GM23338 (cell line): ENCODE measurements at regions not wholly inside any gene's neighbourhood (a gene's known extent, or its start where the extent isn't known, plus 50 kb on each side); places are given as distances from the start of the nearest gene placed in this dataset.

Experiments
- ATAC-seq: fragments of 200-7000 bp; cut with Tn5 transposase; 3 replicates; pipeline ENCODE4 v1.9.1; 2020
- DNase-seq: peaks from one replicate; pipeline ENCODE4 v3.0.0-alpha.2; 2015; ENCODE audit warnings: low spot score
- H2AFZ ChIP-seq: fragments of 200-600 bp; sonication (generic); 2 replicates; pipeline ENCODE4 v1.8.0; 2016; ENCODE audit warnings: antibody characterized with exemption, mild to moderate bottlenecking, moderate library complexity
- H3F3A ChIP-seq: fragments of 200-600 bp; sonication (generic); replicated peaks from 2 replicates; pipeline ENCODE4 v1.8.0; 2017; ENCODE audit warnings: antibody characterized with exemption, mixed run types, low read depth
- H3K27ac ChIP-seq: fragments of 200-600 bp; sonication (generic); 2 replicates; pipeline ENCODE4 v1.6.1; 2016; ENCODE audit warnings: low read depth
- H3K27me3 ChIP-seq: fragments of 200-600 bp; sonication (generic); 2 replicates; pipeline ENCODE4 v1.8.0; 2016; ENCODE audit warnings: mild to moderate bottlenecking, mixed run types, moderate library complexity; ENCODE audit not compliant: insufficient read depth
- H3K36me3 ChIP-seq: fragments of 200-600 bp; sonication (generic); 2 replicates; pipeline ENCODE4 v1.8.0; 2016; ENCODE audit warnings: mild to moderate bottlenecking; ENCODE audit not compliant: insufficient read depth
- H3K4me1 ChIP-seq: fragments of 200-600 bp; sonication (generic); 2 replicates; pipeline ENCODE4 v1.8.0; 2016; ENCODE audit warnings: mild to moderate bottlenecking, moderate library complexity; ENCODE audit not compliant: insufficient read depth
- H3K4me2 ChIP-seq: fragments of 200-600 bp; sonication (generic); 2 replicates; pipeline ENCODE4 v1.7.1; 2017; ENCODE audit warnings: mixed run types
- H3K4me3 ChIP-seq: fragments of 200-600 bp; sonication (generic); 2 replicates; pipeline ENCODE4 v1.6.1; 2016; ENCODE audit warnings: mixed run types
- H3K79me2 ChIP-seq: fragments of 200-600 bp; sonication (generic); replicated peaks from 2 replicates; pipeline ENCODE4 v1.8.0; 2017; ENCODE audit warnings: mild to moderate bottlenecking; ENCODE audit not compliant: insufficient read depth
- H3K9me2 ChIP-seq: fragments of 200-600 bp; sonication (generic); 2 replicates; pipeline ENCODE4 v1.8.0; 2017; ENCODE audit not compliant: insufficient read depth
- H4K20me1 ChIP-seq: fragments of 200-600 bp; sonication (generic); replicated peaks from 2 replicates; pipeline ENCODE4 v1.8.0; 2017; ENCODE audit warnings: mild to moderate bottlenecking; ENCODE audit not compliant: insufficient read depth
- H3K27ac Mint-ChIP-seq: 2 replicates; pipeline ENCODE4 v1.8.0; 2020; ENCODE audit warnings: inconsistent platforms, mild to moderate bottlenecking, moderate library complexity, mixed read lengths
- H3K27me3 Mint-ChIP-seq: 3 replicates; pipeline ENCODE4 v1.8.0; 2022; ENCODE audit warnings: low read depth, mild to moderate bottlenecking, moderate library complexity, mixed read lengths, inconsistent platforms; ENCODE audit not compliant: insufficient read depth, poor library complexity
- H3K36me3 Mint-ChIP-seq: 3 replicates; pipeline ENCODE4 v1.8.0; 2021; ENCODE audit warnings: low read depth, mild to moderate bottlenecking, inconsistent platforms, moderate library complexity, mixed read lengths
- H3K4me1 Mint-ChIP-seq: 3 replicates; pipeline ENCODE4 v1.8.0; 2020; ENCODE audit warnings: mild to moderate bottlenecking, inconsistent platforms, mixed read lengths
- H3K4me3 Mint-ChIP-seq: 3 replicates; pipeline ENCODE4 v1.8.0; 2021; ENCODE audit warnings: moderate library complexity, mild to moderate bottlenecking, inconsistent platforms, mixed read lengths
- H3K9me3 Mint-ChIP-seq: 3 replicates; pipeline ENCODE4 v1.8.0; 2020; ENCODE audit warnings: moderate library complexity, mild to moderate bottlenecking, inconsistent platforms, mixed read lengths
- CREB1 ChIP-seq: fragments of 250-450 bp; sonication (Bioruptor Pico); IDR thresholded peaks from 2 replicates; pipeline ENCODE4 v1.5.0; 2020; ENCODE audit warnings: low read depth, mild to moderate bottlenecking, moderate library complexity
- EZH2 ChIP-seq: fragments of 200-600 bp; sonication (generic); IDR thresholded peaks from one replicate; pipeline ENCODE4 v1.8.0; 2017; ENCODE audit warnings: antibody characterized with exemption, mild to moderate bottlenecking, low read depth; ENCODE audit not compliant: unreplicated experiment
- EZH2phosphoT487 ChIP-seq: fragments of 200-600 bp; sonication (generic); IDR thresholded peaks from one replicate; pipeline ENCODE4 v1.8.1; 2018; ENCODE audit warnings: antibody characterized with exemption; ENCODE audit not compliant: unreplicated experiment
- JUNB ChIP-seq: IDR thresholded peaks from one replicate; pipeline ENCODE4 v1.6.1; 2016; ENCODE audit warnings: antibody characterized with exemption; ENCODE audit not compliant: unreplicated experiment
- NANOG ChIP-seq: IDR thresholded peaks from 2 replicates; pipeline ENCODE4 v1.6.1; 2016; ENCODE audit warnings: antibody characterized with exemption, borderline replicate concordance
- POLR2AphosphoS5 ChIP-seq: IDR thresholded peaks from 2 replicates; pipeline ENCODE4 v1.6.1; 2016; ENCODE audit warnings: antibody characterized with exemption, low read depth
- STAT1 ChIP-seq: IDR thresholded peaks from one replicate; pipeline ENCODE4 v1.6.1; 2016; ENCODE audit warnings: antibody characterized with exemption; ENCODE audit not compliant: unreplicated experiment
- ZNF114 ChIP-seq: fragments of 250-450 bp; sonication (Bioruptor Pico); IDR thresholded peaks from 2 replicates; pipeline ENCODE4 v1.5.0; 2020; ENCODE audit warnings: mild to moderate bottlenecking, moderate library complexity
- ZNF331 ChIP-seq: fragments of 250-450 bp; sonication (Bioruptor Pico); IDR thresholded peaks from 2 replicates; pipeline ENCODE4 v1.5.0; 2020; ENCODE audit warnings: low read depth, mild to moderate bottlenecking, moderate library complexity
- TF ChIP-seq, protein P1 (sequence below): fragments of 250-450 bp; sonication (Bioruptor Pico); IDR thresholded peaks from 2 replicates; pipeline ENCODE4 v1.5.0; 2020; ENCODE audit warnings: mild to moderate bottlenecking, moderate library complexity
- TF ChIP-seq, protein P2 (sequence below): IDR thresholded peaks from 2 replicates; pipeline ENCODE4 v1.6.1; 2016; ENCODE audit warnings: antibody characterized with exemption
- TF ChIP-seq, protein P3 (sequence below): IDR thresholded peaks from one replicate; pipeline ENCODE4 v1.6.1; 2018; ENCODE audit warnings: antibody characterized with exemption; ENCODE audit not compliant: unreplicated experiment
- TF ChIP-seq, protein P4 (sequence below), 2 experiments: fragments of 200-600 bp in 1 of 2; sonication (generic) in 1 of 2; conservative IDR thresholded peaks; 2 replicates each; pipeline versions ENCODE4 v1.5.1 to v1.6.1; 2016 to 2017; ENCODE audit warnings: antibody characterized with exemption in 2 of 2, low read depth in 2 of 2, mild to moderate bottlenecking in 2 of 2, moderate library complexity in 1 of 2

DNA sequence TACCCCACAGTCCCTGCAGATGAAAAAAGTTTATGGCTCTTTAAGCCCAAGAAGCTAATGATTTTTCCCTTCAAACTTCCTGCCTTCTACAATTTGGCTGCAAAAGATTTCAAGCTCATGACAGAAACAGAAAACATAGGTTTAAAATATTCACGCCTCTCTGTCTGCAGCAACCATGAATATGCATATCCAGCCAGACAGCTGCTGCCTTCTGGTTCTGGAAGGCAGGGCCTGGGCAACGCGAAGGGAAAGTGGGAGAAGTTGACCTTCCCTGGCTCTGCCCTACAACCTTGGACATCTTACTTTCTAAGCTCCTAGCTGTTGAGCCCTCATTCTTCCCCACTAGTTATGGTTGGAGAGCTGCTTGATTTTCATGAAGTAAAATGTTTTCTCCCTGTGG is 64.8 kb upstream of the CLINT1 start:
- Histone ChIP-seq H3K4me2 (0 out of 2 replicates have a peak overlapping the region, but pooled peaks have one; percentile 22), H3K4me1 (peaks cover 58% of the 10 kb centered on the region), H2AFZ (0 out of 2 replicates have a peak overlapping the region, but pooled peaks have one; percentile 23), H4K20me1 (no peaks in the 10 kb centered on the region), H3K27me3 (no peaks in the 10 kb centered on the region), H3K36me3 (no peaks in the 10 kb centered on the region), H3K27ac (no peak overlapping the region), H3K9me2 (peaks cover 8% of the 10 kb centered on the region; the same call in 1 of the 2 replicates), H3K79me2 (no peaks in the 10 kb centered on the region), H3F3A (peaks cover 12% of the 10 kb centered on the region), H3K4me3 (no peak overlapping the region)
- DNase-seq = no peak
- no peak overlapping the region for H3K27ac Mint-ChIP-seq
- H3K4me1 Mint-ChIP-seq = peaks cover 70% of the 10 kb centered on the region
- TF ChIP-seq, protein P1, sequence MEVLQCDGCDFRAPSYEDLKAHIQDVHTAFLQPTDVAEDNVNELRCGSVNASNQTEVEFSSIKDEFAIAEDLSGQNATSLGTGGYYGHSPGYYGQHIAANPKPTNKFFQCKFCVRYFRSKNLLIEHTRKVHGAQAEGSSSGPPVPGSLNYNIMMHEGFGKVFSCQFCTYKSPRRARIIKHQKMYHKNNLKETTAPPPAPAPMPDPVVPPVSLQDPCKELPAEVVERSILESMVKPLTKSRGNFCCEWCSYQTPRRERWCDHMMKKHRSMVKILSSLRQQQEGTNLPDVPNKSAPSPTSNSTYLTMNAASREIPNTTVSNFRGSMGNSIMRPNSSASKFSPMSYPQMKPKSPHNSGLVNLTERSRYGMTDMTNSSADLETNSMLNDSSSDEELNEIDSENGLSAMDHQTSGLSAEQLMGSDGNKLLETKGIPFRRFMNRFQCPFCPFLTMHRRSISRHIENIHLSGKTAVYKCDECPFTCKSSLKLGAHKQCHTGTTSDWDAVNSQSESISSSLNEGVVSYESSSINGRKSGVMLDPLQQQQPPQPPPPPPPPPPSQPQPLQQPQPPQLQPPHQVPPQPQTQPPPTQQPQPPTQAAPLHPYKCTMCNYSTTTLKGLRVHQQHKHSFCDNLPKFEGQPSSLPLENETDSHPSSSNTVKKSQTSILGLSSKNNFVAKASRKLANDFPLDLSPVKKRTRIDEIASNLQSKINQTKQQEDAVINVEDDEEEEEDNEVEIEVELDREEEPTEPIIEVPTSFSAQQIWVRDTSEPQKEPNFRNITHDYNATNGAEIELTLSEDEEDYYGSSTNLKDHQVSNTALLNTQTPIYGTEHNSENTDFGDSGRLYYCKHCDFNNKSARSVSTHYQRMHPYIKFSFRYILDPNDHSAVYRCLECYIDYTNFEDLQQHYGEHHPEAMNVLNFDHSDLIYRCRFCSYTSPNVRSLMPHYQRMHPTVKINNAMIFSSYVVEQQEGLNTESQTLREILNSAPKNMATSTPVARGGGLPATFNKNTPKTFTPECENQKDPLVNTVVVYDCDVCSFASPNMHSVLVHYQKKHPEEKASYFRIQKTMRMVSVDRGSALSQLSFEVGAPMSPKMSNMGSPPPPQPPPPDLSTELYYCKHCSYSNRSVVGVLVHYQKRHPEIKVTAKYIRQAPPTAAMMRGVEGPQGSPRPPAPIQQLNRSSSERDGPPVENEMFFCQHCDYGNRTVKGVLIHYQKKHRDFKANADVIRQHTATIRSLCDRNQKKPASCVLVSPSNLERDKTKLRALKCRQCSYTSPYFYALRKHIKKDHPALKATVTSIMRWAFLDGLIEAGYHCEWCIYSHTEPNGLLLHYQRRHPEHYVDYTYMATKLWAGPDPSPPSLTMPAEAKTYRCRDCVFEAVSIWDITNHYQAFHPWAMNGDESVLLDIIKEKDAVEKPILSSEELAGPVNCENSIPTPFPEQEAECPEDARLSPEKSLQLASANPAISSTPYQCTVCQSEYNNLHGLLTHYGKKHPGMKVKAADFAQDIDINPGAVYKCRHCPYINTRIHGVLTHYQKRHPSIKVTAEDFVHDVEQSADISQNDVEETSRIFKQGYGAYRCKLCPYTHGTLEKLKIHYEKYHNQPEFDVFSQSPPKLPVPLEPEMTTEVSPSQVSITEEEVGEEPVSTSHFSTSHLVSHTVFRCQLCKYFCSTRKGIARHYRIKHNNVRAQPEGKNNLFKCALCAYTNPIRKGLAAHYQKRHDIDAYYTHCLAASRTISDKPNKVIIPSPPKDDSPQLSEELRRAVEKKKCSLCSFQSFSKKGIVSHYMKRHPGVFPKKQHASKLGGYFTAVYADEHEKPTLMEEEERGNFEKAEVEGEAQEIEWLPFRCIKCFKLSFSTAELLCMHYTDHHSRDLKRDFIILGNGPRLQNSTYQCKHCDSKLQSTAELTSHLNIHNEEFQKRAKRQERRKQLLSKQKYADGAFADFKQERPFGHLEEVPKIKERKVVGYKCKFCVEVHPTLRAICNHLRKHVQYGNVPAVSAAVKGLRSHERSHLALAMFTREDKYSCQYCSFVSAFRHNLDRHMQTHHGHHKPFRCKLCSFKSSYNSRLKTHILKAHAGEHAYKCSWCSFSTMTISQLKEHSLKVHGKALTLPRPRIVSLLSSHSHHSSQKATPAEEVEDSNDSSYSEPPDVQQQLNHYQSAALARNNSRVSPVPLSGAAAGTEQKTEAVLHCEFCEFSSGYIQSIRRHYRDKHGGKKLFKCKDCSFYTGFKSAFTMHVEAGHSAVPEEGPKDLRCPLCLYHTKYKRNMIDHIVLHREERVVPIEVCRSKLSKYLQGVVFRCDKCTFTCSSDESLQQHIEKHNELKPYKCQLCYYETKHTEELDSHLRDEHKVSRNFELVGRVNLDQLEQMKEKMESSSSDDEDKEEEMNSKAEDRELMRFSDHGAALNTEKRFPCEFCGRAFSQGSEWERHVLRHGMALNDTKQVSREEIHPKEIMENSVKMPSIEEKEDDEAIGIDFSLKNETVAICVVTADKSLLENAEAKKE = no peak
- no peak for TF ChIP-seq NANOG
- TF ChIP-seq, protein P2, sequence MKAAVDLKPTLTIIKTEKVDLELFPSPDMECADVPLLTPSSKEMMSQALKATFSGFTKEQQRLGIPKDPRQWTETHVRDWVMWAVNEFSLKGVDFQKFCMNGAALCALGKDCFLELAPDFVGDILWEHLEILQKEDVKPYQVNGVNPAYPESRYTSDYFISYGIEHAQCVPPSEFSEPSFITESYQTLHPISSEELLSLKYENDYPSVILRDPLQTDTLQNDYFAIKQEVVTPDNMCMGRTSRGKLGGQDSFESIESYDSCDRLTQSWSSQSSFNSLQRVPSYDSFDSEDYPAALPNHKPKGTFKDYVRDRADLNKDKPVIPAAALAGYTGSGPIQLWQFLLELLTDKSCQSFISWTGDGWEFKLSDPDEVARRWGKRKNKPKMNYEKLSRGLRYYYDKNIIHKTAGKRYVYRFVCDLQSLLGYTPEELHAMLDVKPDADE = no peak
- no peak for TF ChIP-seq JUNB
- TF ChIP-seq EZH2phosphoT487 = no peak
- TF ChIP-seq ZNF114 (CRISPR knock-in tag) = no peak
- no peak for TF ChIP-seq ZNF331 (CRISPR knock-in tag)
- TF ChIP-seq, protein P3, sequence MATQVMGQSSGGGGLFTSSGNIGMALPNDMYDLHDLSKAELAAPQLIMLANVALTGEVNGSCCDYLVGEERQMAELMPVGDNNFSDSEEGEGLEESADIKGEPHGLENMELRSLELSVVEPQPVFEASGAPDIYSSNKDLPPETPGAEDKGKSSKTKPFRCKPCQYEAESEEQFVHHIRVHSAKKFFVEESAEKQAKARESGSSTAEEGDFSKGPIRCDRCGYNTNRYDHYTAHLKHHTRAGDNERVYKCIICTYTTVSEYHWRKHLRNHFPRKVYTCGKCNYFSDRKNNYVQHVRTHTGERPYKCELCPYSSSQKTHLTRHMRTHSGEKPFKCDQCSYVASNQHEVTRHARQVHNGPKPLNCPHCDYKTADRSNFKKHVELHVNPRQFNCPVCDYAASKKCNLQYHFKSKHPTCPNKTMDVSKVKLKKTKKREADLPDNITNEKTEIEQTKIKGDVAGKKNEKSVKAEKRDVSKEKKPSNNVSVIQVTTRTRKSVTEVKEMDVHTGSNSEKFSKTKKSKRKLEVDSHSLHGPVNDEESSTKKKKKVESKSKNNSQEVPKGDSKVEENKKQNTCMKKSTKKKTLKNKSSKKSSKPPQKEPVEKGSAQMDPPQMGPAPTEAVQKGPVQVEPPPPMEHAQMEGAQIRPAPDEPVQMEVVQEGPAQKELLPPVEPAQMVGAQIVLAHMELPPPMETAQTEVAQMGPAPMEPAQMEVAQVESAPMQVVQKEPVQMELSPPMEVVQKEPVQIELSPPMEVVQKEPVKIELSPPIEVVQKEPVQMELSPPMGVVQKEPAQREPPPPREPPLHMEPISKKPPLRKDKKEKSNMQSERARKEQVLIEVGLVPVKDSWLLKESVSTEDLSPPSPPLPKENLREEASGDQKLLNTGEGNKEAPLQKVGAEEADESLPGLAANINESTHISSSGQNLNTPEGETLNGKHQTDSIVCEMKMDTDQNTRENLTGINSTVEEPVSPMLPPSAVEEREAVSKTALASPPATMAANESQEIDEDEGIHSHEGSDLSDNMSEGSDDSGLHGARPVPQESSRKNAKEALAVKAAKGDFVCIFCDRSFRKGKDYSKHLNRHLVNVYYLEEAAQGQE = no peak
- TF ChIP-seq, protein P4, sequence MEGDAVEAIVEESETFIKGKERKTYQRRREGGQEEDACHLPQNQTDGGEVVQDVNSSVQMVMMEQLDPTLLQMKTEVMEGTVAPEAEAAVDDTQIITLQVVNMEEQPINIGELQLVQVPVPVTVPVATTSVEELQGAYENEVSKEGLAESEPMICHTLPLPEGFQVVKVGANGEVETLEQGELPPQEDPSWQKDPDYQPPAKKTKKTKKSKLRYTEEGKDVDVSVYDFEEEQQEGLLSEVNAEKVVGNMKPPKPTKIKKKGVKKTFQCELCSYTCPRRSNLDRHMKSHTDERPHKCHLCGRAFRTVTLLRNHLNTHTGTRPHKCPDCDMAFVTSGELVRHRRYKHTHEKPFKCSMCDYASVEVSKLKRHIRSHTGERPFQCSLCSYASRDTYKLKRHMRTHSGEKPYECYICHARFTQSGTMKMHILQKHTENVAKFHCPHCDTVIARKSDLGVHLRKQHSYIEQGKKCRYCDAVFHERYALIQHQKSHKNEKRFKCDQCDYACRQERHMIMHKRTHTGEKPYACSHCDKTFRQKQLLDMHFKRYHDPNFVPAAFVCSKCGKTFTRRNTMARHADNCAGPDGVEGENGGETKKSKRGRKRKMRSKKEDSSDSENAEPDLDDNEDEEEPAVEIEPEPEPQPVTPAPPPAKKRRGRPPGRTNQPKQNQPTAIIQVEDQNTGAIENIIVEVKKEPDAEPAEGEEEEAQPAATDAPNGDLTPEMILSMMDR (conservative IDR thresholded peaks at IDR 0.05; ENCODE audit: low read depth in 2 of 2) = no peak
- no peak for TF ChIP-seq CREB1
- no peak for TF ChIP-seq STAT1
- no peak for TF ChIP-seq POLR2AphosphoS5
- TF ChIP-seq EZH2 = no peak
- no peaks in the 10 kb centered on the region for H3K9me3 Mint-ChIP-seq
- peak; percentile 15; the same call in 1 of the 3 replicates for ATAC-seq
- H3K4me3 Mint-ChIP-seq = no peak overlapping the region
- H3K36me3 Mint-ChIP-seq = no peaks in the 10 kb centered on the region
- peaks cover 7% of the 10 kb centered on the region for H3K27me3 Mint-ChIP-seq
